Colonic mucosa (tissue), 4 donors: ENCODE measurements at regions not wholly inside any gene's neighbourhood (a gene's known extent, or its start where the extent isn't known, plus 50 kb on each side); places are given as distances from the start of the nearest gene placed in this dataset.

Source experiments
- DNase-seq: peaks from one replicate; pipeline ENCODE4 v3.0.0-alpha.2; 2020
- H3K27ac ChIP-seq: fragments of 200-600 bp; one replicate; pipeline ENCODE4 v1.8.0; 2021
- H3K27me3 ChIP-seq: fragments of 200-600 bp; one replicate; pipeline ENCODE4 v1.8.0; 2021
- H3K36me3 ChIP-seq: fragments of 200-600 bp; one replicate; pipeline ENCODE4 v1.8.0; 2021
- H3K4me1 ChIP-seq: fragments of 200-600 bp; one replicate; pipeline ENCODE4 v1.8.0; 2021; ENCODE audit warnings: mild to moderate bottlenecking
- H3K4me3 ChIP-seq: fragments of 200-600 bp; one replicate; pipeline ENCODE4 v1.8.0; 2021
- H3K9ac ChIP-seq, 2 donors: one replicate each; pipeline ENCODE4 v1.7.0; 2013; ENCODE audit warnings: control low read depth in 2 of 2, low read depth in 2 of 2, low read length in 2 of 2
- H3K9me3 ChIP-seq: fragments of 200-600 bp; one replicate; pipeline ENCODE4 v1.8.0; 2021
- CTCF ChIP-seq: fragments of 200-600 bp; IDR thresholded peaks from one replicate; pipeline ENCODE4 v1.8.0; 2022; ENCODE audit warnings: antibody characterized with exemption, mild to moderate bottlenecking
- intact Hi-C: fragments of 100-400 bp; cut with DNase I; formaldehyde crosslinking; loops from one replicate; pipeline ENCODE4 v1.14.1; 2022
- donor health status: healthy.
- donor health status: DM: no; HTN: no; CAD: no.
- donor health status: DM: no; HTN: no; CAD: no.

- no peak for TF ChIP-seq CTCF
- no peaks in the 10 kb centered on the region for H3K9me3 ChIP-seq
- no peak overlapping the region for H3K27ac ChIP-seq
- no peaks in the 10 kb centered on the region for H3K27me3 ChIP-seq
- H3K9ac ChIP-seq, result no peak overlapping the region
- no peak overlapping the region for H3K4me3 ChIP-seq
- no peaks in the 10 kb centered on the region for H3K36me3 ChIP-seq
- intact Hi-C loops, result no loop called here
- DNase-seq, result no peak
- no peaks in the 10 kb centered on the region for H3K4me1 ChIP-seq
These were observed 193.0 kb upstream of the MAP1B start for GRCh38 chr5:71914281-71914680.

GRCh38 chr5:71922584-71923106, 184.6 kb upstream of the MAP1B start:
- Histone ChIP-seq H3K4me1 (no peaks in the 10 kb centered on the region), H3K27me3 (no peaks in the 10 kb centered on the region), H3K36me3 (no peaks in the 10 kb centered on the region), H3K9ac (no peak overlapping the region), H3K27ac (no peak overlapping the region), H3K4me3 (no peak overlapping the region), H3K9me3 (no peaks in the 10 kb centered on the region)
- no peak for TF ChIP-seq CTCF
- intact Hi-C loops, result no loop called here
- DNase-seq, result no peak

GRCh38 chr5:71923755-71924154, 183.5 kb upstream of the MAP1B start:
- DNase-seq, result no peak
- H3K4me3 ChIP-seq, result no peak overlapping the region
- no peaks in the 10 kb centered on the region for H3K36me3 ChIP-seq

GRCh38 chr5:71924325-71924724, 182.9 kb upstream of the MAP1B start:
- Histone ChIP-seq H3K4me1 (no peaks in the 10 kb centered on the region), H3K36me3 (no peaks in the 10 kb centered on the region), H3K27ac (no peak overlapping the region), H3K27me3 (no peaks in the 10 kb centered on the region), H3K9ac (no peak overlapping the region), H3K9me3 (no peaks in the 10 kb centered on the region), H3K4me3 (no peak overlapping the region)
- TF ChIP-seq CTCF, result no peak
- intact Hi-C loops, result no loop called here
- no peak for DNase-seq

More at GRCh38 chr5:71923755-71924154, 183.5 kb upstream of the MAP1B start:
- Histone ChIP-seq H3K27ac (no peak overlapping the region), H3K27me3 (no peaks in the 10 kb centered on the region), H3K4me1 (no peaks in the 10 kb centered on the region), H3K9me3 (no peaks in the 10 kb centered on the region), H3K9ac (no peak overlapping the region)
- no peak for TF ChIP-seq CTCF
- intact Hi-C loops, result no loop called here

GRCh38 chr5:71924980-71925379, 182.3 kb upstream of the MAP1B start:
- H3K4me1 ChIP-seq, result no peaks in the 10 kb centered on the region
- intact Hi-C loops, result no loop called here
- no peak overlapping the region for H3K4me3 ChIP-seq
- H3K27me3 ChIP-seq, result no peaks in the 10 kb centered on the region
- no peak overlapping the region for H3K27ac ChIP-seq
- no peaks in the 10 kb centered on the region for H3K9me3 ChIP-seq
- no peaks in the 10 kb centered on the region for H3K36me3 ChIP-seq
- TF ChIP-seq CTCF, result no peak
- no peak overlapping the region for H3K9ac ChIP-seq
- no peak for DNase-seq
